NCI-H1417 (cell line): ENCODE measurements at regions not wholly inside any gene's neighbourhood (a gene's known extent, or its start where the extent isn't known, plus 50 kb on each side); places are given as distances from the start of the nearest gene placed in this dataset.

Experiments used
- DNase-seq, 3 experiments: peaks; one replicate each; lab custom pipeline; 2025; lab: John Stamatoyannopoulos, UW

GRCh38 chr4:138751309-138751708, 264.3 kb upstream of the NOCT start:
- no peak for DNase-seq

- DNase-seq, result no peak
Observed at GRCh38 chr4:138749303-138749702, 266.3 kb upstream of the NOCT start.

- DNase-seq, result peak in 2 of 3 experiments; percentile 3 to 28
Observed at GRCh38 chr4:138741766-138742377, 273.7 kb upstream of the NOCT start.

- peak in 1 of 3 experiments; percentile 26 for DNase-seq
Observed at GRCh38 chr4:138740816-138741745, 274.5 kb upstream of the NOCT start.

- no peak for DNase-seq
Observed at GRCh38 chr4:138736362-138736761, 279.2 kb upstream of the NOCT start.

GRCh38 chr4:138734746-138735145, 280.8 kb upstream of the NOCT start:
- DNase-seq, result peak in 1 of 3 experiments; percentile 9

- DNase-seq, result peak in 2 of 3 experiments; percentile 65 to 88
Observed at GRCh38 chr4:138728566-138728965, 287.0 kb upstream of the NOCT start.

GRCh38 chr4:138727731-138728130, 287.9 kb upstream of the NOCT start:
- no peak for DNase-seq

GRCh38 chr4:138724530-138724929, 291.1 kb upstream of the NOCT start:
- peak in 1 of 3 experiments; percentile 30 for DNase-seq

- DNase-seq, result peak in 1 of 3 experiments; percentile 73
Observed at GRCh38 chr4:138716559-138717335, 298.8 kb upstream of the NOCT start.

- DNase-seq, result no peak
Observed at GRCh38 chr4:138710297-138710696, 305.3 kb upstream of the NOCT start.

GRCh38 chr4:138709859-138710258, 305.7 kb upstream of the NOCT start:
- no peak for DNase-seq

- peak in 1 of 3 experiments; percentile 42 for DNase-seq
Observed at GRCh38 chr4:138707746-138708677, 307.6 kb upstream of the NOCT start.

GRCh38 chr4:138706201-138706600, 309.4 kb upstream of the NOCT start:
- DNase-seq, result no peak

- peak in 1 of 3 experiments; percentile 37 for DNase-seq
Observed at GRCh38 chr4:138702190-138702824, 313.3 kb upstream of the NOCT start.

- no peak for DNase-seq
Observed at GRCh38 chr4:138698641-138699040, 316.9 kb upstream of the NOCT start.

GRCh38 chr4:138697851-138698250, 317.7 kb upstream of the NOCT start:
- DNase-seq, result no peak

GRCh38 chr4:138696771-138697170, 318.8 kb upstream of the NOCT start:
- no peak for DNase-seq

GRCh38 chr4:138696058-138696457, 319.5 kb upstream of the NOCT start:
- DNase-seq, result no peak

- no peak for DNase-seq
Observed at GRCh38 chr4:138693526-138693925, 322.1 kb upstream of the NOCT start.

GRCh38 chr4:138692411-138692810, 323.2 kb upstream of the NOCT start:
- no peak for DNase-seq
